Activated CD8-positive, alpha-beta memory T cell treated with anti-CD3 and anti-CD28 coated beads for 24 hours (primary cell): ENCODE measurements at regions not wholly inside any gene's neighbourhood (a gene's known extent, or its start where the extent isn't known, plus 50 kb on each side); places are given as distances from the start of the nearest gene placed in this dataset.

Experiments
- DNase-seq: peaks from one replicate; pipeline ENCODE4 v3.0.0-alpha.2; 2020

DNA sequence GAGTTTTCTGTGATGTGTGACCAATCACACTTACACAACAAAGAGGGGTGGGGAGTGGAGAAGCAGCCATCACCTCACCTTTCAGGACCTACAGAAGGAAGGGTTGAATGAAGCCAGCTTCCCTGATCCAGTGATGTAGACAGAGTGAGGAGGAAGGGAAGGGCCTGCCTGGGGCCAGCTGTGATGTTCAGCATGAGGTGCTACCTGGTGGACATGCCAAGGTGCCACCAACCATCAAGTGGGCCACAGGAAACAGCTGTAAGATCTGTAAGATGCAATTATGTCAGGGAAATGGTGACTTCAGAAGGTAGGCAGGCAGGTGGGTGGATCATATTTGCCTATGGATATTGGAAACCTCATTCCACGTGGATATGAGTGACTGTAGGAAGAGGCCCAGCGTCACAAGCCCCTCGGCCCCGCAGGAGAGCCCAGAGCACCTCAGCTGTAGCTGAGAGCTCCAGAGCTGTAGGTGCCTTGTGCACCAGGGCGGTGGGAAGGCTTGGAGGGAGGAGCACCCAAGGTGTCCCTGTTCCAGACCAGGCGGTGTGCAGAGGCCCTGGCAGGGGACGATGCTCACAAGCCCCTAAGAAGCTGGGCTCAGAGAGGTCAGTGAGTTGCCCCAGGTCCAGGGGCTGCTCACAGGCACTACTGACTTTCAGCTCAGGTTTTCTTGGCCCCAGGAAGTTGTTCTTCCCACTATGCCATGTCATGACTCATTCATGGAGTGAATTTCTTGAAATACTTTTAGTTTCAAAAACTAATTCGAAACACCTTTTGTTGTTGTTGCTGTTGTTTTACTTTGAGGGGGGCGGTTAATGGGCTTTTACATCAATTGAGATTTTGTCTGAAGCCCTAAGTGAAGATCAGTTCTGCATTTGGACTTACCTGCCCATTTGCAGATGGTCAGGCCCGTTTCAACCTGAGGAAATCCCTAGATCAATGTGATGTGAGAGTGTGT lies 94.2 kb upstream of the ALDH1A3 start:
- DNase-seq = peak; percentile 15

GRCh38 chr15:100786139-100786531 lies 93.5 kb upstream of the ALDH1A3 start:
- DNase-seq = no peak

DNA sequence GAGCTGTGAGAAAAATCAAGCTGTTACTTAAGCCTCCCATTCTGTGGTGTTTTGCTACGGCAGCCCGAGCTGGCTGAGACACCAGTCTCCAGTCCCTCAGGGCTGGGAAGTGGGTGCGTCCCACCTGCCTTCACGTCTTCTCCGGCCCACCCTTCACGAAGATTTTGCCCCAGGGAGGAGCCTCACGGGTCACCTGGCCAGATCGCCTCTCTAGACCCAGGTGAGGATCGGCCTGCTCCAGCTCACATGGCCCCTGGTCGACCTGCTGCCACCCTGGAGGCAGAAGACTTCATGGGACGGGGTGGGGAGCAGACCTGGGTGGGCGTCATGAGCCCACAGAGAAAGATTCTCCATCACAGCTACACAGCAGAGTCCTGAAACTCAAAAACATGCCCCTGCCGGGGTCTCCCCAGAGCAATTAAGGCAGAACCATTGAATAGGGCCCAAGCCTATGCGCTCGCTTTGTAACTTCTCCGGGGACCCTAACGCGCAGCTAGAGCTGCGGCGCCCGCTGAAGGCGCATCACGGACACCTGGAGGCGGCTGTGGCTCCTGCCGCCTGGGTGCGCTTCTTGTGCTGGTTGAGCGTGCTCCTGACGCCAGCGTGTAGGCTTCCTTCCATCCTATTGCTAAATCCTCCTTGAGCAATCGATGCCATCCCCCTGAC lies 92.6 kb upstream of the ALDH1A3 start:
- peak; percentile 13 for DNase-seq

GRCh38 chr15:100787567-100788417 lies 91.8 kb upstream of the ALDH1A3 start:
- peak; percentile 28 for DNase-seq

GRCh38 chr15:100788418-100789105 lies 91.1 kb upstream of the ALDH1A3 start:
- peak; percentile 30 for DNase-seq

GRCh38 chr15:100790786-100791265 lies 88.8 kb upstream of the ALDH1A3 start:
- DNase-seq = no peak

DNA sequence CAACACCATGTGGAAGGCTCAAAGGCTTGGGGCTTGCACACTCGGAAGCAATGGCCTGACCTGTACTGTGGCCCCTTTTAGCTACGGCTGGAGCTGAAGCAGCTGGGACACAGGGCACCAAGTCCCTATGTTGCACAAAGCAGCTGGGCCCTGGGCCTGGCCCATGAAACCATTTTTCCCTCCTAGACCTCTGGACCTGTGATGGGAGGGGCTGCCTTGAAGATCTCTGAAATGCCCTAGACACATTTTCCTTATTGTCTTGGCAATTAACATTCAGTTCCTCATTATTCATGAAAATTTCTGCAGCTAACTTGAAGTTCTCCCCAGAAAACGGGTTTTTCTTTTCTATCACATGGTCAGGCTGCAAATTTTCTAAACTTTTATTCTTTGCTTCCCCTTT lies 85.6 kb upstream of the ALDH1A3 start:
- DNase-seq = no peak

DNA sequence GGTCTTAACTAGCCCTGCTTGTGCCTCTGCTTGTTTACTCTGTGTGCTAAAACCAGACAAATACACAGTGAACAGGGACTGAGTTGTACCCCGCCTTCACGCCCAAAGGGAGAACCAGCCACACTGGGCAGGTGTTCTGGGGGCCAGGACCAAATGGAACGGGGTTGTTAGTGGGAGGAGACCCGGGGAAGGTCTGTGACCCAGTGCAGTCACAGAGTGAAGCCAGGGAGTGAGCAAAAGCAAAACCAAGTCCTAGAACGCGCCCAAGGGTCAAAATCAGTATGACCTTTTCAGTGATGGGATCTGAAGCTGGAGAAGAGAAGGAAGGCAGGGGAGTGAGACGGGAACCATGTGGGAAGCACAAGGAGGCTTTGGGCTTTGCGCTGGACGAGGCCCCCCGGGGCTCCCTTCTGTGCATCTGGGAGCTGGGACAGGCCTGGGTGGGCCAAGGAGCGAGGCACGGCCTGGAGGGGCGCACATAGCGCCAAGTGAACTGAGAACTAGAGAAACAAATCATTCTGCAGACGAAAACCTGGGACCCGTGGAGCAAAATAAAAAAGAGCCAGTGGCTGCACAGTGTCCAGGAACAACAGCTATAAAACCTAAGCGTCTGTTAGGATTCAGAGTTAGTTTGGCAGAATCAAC lies 78.3 kb upstream of the ALDH1A3 start:
- no peak for DNase-seq

DNA sequence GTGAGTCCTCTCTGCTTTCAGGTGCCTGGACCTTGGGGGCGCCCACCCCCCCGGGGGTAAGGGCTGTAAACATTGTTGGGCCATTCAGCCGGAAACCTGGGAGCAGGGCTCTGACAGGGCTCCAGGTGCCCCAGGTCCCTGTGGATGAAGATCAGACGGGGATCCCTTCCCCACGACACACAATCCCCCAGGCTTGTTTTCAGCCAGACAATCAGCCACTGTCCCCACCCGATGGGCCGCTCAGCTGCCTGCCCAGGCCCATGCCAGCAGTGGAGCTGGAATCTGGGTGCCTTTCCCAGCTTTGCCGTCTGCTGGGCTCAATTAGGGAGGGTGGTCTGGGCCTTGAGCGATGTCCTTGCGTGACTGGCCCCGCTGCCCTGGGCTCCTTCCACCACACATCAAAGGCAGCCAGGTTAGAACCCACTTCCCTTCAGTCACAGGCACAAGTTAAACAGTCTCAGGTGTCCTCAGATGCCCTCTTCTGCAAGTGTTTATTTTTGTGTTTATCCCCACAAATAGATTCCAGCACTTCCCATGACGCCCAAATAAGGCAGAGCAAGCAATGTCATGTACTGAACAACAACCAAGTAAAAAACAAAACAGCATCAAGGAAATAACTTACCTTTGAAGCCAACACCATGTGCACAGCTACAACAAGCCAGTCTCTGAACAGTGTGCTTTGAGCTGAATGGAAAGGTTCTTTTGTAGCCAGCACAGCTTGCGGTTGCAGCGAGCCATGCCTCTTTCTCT lies 77.0 kb upstream of the ALDH1A3 start:
- peak; percentile 30 for DNase-seq

- no peak for DNase-seq
These were observed 76.5 kb upstream of the ALDH1A3 start for GRCh38 chr15:100803171-100803440.

DNA sequence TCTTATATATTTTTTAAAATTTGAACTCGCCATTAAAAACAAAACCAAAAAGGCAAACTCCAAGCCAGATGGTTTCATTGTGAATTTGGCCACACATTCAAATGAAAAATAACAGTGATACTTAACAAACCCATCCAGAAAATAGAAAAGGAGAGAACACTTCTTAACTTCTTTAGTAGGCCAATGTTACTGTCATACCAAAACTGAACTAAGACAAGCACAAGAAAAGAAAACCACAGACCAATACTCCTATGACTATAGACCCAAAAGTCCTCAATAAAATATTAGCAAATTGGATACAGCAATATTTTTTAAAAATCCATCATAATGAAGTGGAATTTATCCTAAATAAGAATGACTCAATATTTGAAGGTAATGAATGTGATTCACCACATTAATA lies 73.5 kb upstream of the ALDH1A3 start:
- no peak for DNase-seq

DNA sequence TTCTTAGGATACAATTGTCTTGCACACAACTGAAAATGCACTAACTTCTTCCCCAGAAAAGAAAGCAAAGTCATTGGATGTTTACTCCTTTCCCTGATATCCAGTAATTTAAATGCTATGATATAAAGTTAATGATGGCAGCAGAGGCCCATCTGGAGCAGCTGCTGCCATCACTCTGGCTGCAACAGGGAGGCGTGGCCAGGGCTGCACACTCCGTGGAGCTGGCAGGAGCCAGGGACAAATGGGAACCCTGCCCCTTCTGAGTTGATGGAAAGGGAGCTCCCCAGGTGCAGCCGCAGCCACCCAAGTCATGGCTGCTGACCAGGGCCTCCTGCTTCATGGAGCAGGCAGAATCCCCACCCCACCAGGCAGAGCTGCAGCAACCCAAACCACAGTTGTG lies 72.6 kb upstream of the ALDH1A3 start:
- no peak for DNase-seq

- DNase-seq = no peak
These were observed 70.9 kb upstream of the ALDH1A3 start for GRCh38 chr15:100808691-100809090.

DNA sequence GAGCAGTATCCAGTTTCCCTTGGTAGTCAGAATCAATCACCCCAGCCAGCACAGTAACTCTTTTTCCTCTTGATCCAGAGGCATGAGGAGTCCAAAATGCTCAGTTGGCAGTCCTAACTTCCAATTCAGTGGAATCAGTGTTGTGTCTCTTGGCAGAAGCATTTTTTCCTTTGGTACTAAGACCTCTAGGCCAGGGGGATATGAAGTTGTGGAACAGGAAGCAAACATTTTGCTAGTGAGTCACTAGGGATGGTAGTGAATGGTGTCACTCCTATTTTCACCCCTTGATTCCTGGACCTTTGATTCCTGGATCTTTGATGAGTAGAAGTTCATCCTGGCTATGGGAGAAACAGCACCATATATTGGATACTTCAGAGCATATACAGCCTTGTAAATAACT lies 70.5 kb upstream of the ALDH1A3 start:
- DNase-seq = no peak

- no peak for DNase-seq
These were observed 70.0 kb upstream of the ALDH1A3 start for GRCh38 chr15:100809587-100809986.

GRCh38 chr15:100810229-100810628 lies 69.4 kb upstream of the ALDH1A3 start:
- no peak for DNase-seq

DNA sequence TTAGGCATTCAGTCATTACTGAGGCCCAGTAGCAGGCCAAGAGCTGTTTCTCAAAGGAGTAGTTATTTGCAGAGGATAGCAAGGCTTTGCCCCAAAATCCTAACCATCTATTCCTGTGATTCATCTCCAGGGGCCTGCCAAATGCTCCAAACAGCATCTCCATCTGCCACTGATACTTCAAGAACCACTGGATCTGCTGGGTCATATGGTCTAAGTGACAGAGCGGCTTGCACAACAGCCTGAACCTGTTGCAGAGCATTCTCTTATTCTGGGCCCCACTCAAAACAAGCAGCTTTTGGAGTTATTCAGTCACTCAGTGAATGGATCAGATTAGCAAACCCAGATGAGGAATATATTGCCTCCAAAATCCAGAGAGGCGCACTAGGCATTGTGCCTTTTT lies 68.8 kb upstream of the ALDH1A3 start:
- no peak for DNase-seq

- no peak for DNase-seq
These were observed 66.8 kb upstream of the ALDH1A3 start for GRCh38 chr15:100812802-100813201.

GRCh38 chr15:100818927-100819326 lies 60.7 kb upstream of the ALDH1A3 start:
- no peak for DNase-seq

DNA sequence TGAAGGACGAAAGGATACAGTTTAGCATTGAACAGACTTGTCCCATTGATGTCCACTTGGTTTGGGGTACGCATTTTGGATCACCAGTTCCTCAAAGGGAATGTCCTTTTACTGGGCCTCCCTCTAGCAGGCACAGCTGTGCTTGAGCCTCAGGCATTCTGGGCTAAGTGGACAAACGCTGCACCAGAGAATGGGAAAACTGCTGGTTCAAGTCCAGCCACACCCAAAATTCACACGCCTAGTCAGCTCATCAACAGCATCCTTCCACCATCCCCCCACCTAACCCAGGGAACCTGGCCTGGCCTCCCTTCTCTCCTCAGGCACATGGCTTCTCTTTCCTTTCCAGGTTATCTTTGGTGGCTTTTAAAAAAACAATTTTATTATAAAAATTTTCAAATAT lies 59.1 kb upstream of the ALDH1A3 start:
- no peak for DNase-seq

DNA sequence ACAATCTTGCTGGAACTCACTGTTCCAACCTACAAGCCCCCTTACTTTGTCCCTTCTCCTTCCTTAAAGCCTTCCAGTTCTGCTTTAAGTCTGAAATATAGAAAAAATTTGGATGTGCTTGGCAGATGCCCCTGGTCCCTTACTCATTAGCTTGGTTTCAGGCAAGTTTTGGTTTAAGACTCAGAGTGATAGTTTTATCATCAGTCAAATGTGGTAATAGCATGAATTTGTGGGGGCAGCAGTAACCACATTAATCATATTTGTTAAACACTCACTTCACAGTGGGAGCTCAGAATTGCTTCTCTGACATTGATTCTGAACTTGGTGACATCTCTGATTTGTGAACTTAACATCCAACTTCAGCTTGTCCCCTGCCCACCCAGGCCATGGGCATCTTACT lies 58.3 kb upstream of the ALDH1A3 start:
- DNase-seq = no peak

- no peak for DNase-seq
These were observed 55.4 kb upstream of the ALDH1A3 start for GRCh38 chr15:100824211-100824610.
